SK-N-MC (cell line): ENCODE measurements at regions not wholly inside any gene's neighbourhood (a gene's known extent, or its start where the extent isn't known, plus 50 kb on each side); places are given as distances from the start of the nearest gene placed in this dataset.
A peak's percentile ranks its signal among the peaks of the same experiment; 100 is the strongest.

Experiments
- DNase-seq: peaks from one replicate; pipeline ENCODE4 v3.0.0-alpha.2; 2011; ENCODE audit warnings: low read depth, low spot score
- H3K27ac ChIP-seq: fragments of 200-600 bp; sonication (generic); 2 replicates; pipeline ENCODE4 v1.5.1; 2016; ENCODE audit warnings: mixed run types
- H3K36me3 ChIP-seq: fragments of 200-600 bp; sonication (generic); 2 replicates; pipeline ENCODE4 v1.6.1; 2017; ENCODE audit warnings: antibody characterized with exemption, low read length, mixed read lengths; ENCODE audit not compliant: insufficient read depth
- H3K4me3 ChIP-seq: fragments of 200-600 bp; sonication (generic); 2 replicates; pipeline ENCODE4 v1.5.1; 2016
- H3K9ac ChIP-seq: fragments of 200-600 bp; sonication (generic); 2 replicates; pipeline ENCODE4 v1.8.0; 2017; ENCODE audit warnings: mixed run types, mixed read lengths; ENCODE audit not compliant: insufficient read length
- H3K9me3 ChIP-seq: fragments of 200-600 bp; sonication (generic); 2 replicates; pipeline ENCODE4 v1.6.1; 2017; ENCODE audit warnings: low read depth, mild to moderate bottlenecking, antibody characterized with exemption, low read length, moderate library complexity, mixed read lengths
- EZH2 ChIP-seq: fragments of 200-600 bp; sonication (generic); IDR thresholded peaks from one replicate; pipeline ENCODE4 v1.6.1; 2017; ENCODE audit warnings: antibody characterized with exemption
- FOXP2 ChIP-seq: optimal IDR thresholded peaks from 2 replicates; pipeline ENCODE3; 2011; ENCODE audit warnings: mild to moderate bottlenecking, moderate library complexity; ENCODE audit not compliant: insufficient read depth; ENCODE audit errors: extremely low read length, control extremely low read depth
- POLR2AphosphoS5 ChIP-seq: IDR thresholded peaks from 2 replicates; pipeline ENCODE4 v1.6.1; 2012; ENCODE audit warnings: mild to moderate bottlenecking, low read depth, low read length, borderline replicate concordance

DNA sequence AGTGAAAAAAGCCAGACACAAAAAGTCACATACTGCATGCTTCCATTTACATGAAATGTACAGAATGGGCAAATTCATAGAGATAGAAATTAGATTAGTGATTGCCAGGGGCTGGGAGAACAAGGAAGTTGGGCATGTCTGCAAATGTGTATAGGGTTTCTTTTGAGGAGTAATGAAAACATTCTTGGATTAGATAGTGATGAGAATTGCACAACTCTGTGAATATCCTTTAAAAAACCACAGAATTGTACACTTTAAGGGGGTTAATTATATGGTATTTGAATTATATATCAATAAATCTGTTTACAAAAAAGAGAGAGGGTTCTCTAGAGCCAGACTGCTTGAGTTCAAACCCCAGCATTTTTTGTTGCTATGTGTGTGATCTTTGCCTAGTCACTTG, 188.1 kb downstream of the CDC5L start:
- Histone ChIP-seq H3K9me3 (no peaks in the 10 kb centered on the region), H3K27ac (no peak overlapping the region), H3K9ac (no peak overlapping the region), H3K4me3 (no peak overlapping the region), H3K36me3 (no peaks in the 10 kb centered on the region)
- DNase-seq: no peak
- TF ChIP-seq EZH2 (no peak), FOXP2 (no peak), POLR2AphosphoS5 (no peak)

GRCh38 chr6:44576132-44576631, 188.7 kb downstream of the CDC5L start:
- H3K27ac ChIP-seq: no peak overlapping the region
- H3K9ac ChIP-seq: no peak overlapping the region
- TF ChIP-seq EZH2 (no peak), POLR2AphosphoS5 (no peak), FOXP2 (no peak)
- no peaks in the 10 kb centered on the region for H3K36me3 ChIP-seq
- no peak overlapping the region for H3K4me3 ChIP-seq
- no peak for DNase-seq
- no peaks in the 10 kb centered on the region for H3K9me3 ChIP-seq

- Histone ChIP-seq H3K9ac (no peak overlapping the region), H3K36me3 (no peaks in the 10 kb centered on the region), H3K9me3 (peaks cover 5% of the 10 kb centered on the region; the same call in 1 of the 2 replicates), H3K27ac (no peak overlapping the region), H3K4me3 (no peak overlapping the region)
- no peak for DNase-seq
- TF ChIP-seq POLR2AphosphoS5: no peak
- TF ChIP-seq FOXP2: no peak
- no peak for TF ChIP-seq EZH2
These were observed 193.4 kb downstream of the CDC5L start for GRCh38 chr6:44580901-44581300.

DNA sequence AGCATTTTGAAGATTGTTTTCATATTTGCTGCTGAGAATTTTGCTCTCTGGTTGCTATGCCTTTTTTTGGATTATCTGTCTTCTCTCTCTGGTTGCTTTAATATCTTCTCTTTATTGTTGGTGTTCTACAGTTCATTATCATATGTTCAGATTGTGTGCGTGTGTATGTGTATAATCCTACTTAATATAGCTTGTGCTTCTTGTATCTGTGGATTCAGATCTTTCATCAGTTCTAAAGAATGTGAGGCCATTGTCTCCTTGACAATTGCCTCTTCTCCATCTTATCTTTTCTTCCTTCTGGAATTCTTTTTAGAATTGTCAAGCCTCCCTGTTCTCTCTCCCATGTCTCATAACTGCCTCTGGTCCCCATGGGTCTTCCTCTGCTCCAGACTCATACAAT, 195.4 kb downstream of the CDC5L start:
- H3K9ac ChIP-seq: no peak overlapping the region
- peaks cover 5% of the 10 kb centered on the region; the same call in 1 of the 2 replicates for H3K9me3 ChIP-seq
- H3K27ac ChIP-seq: no peak overlapping the region
- no peaks in the 10 kb centered on the region for H3K36me3 ChIP-seq
- no peak overlapping the region for H3K4me3 ChIP-seq
- no peak for DNase-seq
- TF ChIP-seq POLR2AphosphoS5 (no peak), EZH2 (no peak), FOXP2 (no peak)

DNA sequence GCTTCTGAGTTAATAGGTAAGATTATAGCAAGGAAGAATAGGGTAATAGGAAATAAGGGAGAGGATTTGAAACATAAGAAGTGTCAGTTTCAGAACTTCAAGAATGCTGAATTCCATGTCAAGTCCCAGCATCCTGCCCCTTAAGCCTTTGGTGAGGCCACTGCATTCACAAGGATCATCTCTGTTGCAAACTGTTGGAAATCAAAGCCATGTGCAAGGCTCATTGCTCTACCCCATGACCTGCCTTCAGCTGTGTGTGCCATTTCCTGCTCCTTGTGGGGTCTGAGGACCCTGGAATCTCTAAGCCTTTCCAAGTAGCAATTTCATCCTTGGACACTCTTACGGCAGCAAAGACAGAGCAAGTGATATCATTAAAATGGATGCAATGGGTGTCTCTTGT, 203.0 kb downstream of the CDC5L start:
- Histone ChIP-seq H3K4me3 (no peak overlapping the region), H3K9me3 (no peaks in the 10 kb centered on the region), H3K36me3 (no peaks in the 10 kb centered on the region), H3K27ac (no peak overlapping the region), H3K9ac (no peak overlapping the region)
- DNase-seq: no peak
- TF ChIP-seq EZH2: no peak
- TF ChIP-seq FOXP2: no peak
- TF ChIP-seq POLR2AphosphoS5: no peak

DNA sequence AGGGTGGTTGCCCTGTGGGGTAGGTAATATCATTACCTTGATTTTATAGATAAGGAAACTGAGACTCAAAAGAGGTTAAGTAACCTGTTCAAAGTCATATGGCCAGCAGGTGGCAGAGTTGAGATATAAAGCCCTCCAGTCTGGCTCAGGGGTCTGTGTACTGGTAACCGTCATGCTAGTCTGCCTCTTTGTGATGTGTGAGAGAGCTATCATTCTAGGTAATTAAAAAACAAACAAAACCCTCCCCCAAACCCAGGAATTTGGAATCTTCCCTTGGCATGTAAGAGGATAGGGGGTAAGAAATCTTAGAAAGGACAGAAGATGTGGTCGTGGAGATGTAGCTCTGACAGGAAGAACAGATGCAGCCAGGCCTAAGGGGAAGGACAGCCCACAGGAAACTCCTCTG, 206.0 kb downstream of the CDC5L start:
- H3K4me3 ChIP-seq: no peak overlapping the region
- no peaks in the 10 kb centered on the region for H3K9me3 ChIP-seq
- H3K36me3 ChIP-seq: no peaks in the 10 kb centered on the region
- no peak overlapping the region for H3K9ac ChIP-seq
- TF ChIP-seq POLR2AphosphoS5: no peak
- TF ChIP-seq EZH2: no peak
- TF ChIP-seq FOXP2: no peak
- peak; percentile 61 for DNase-seq
- H3K27ac ChIP-seq: no peak overlapping the region

DNA sequence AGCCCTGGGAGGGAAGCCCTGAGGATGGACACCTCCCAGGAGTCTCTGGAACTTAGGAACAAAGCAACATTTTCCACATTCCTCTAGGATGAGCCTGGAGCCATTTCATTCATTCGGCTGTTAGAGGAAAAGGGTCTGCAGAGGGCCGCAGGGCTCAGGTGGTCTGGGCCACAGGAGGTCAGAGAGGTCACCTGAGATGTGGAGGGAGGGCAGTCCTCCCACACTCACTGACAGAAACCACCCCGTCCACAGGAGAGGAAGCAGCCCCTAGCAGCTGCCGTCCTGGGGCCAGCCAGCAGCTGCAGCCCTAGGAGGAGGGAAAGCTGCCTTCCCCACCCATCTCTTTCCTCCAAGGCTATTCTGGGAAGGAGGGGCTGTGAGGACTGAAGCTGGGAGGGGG, 207.0 kb downstream of the CDC5L start:
- no peaks in the 10 kb centered on the region for H3K36me3 ChIP-seq
- H3K27ac ChIP-seq: no peak overlapping the region
- H3K9me3 ChIP-seq: no peaks in the 10 kb centered on the region
- no peak overlapping the region for H3K4me3 ChIP-seq
- TF ChIP-seq FOXP2: no peak
- TF ChIP-seq POLR2AphosphoS5: no peak
- no peak for TF ChIP-seq EZH2
- no peak overlapping the region for H3K9ac ChIP-seq
- no peak for DNase-seq

- Histone ChIP-seq H3K9me3 (no peaks in the 10 kb centered on the region), H3K36me3 (no peaks in the 10 kb centered on the region), H3K9ac (no peak overlapping the region), H3K4me3 (no peak overlapping the region), H3K27ac (no peak overlapping the region)
- DNase-seq: no peak
- TF ChIP-seq EZH2 (no peak), FOXP2 (no peak), POLR2AphosphoS5 (no peak)
These were observed 211.2 kb downstream of the CDC5L start for GRCh38 chr6:44598679-44599078.

- Histone ChIP-seq H3K9ac (no peak overlapping the region), H3K36me3 (no peaks in the 10 kb centered on the region), H3K4me3 (no peak overlapping the region), H3K9me3 (no peaks in the 10 kb centered on the region), H3K27ac (no peak overlapping the region)
- TF ChIP-seq EZH2: no peak
- TF ChIP-seq FOXP2: no peak
- TF ChIP-seq POLR2AphosphoS5: no peak
- no peak for DNase-seq
These were observed 212.2 kb downstream of the CDC5L start for GRCh38 chr6:44599672-44600071.
